ENCODE measurements at regions not wholly inside any gene's neighbourhood (a gene's known extent, or its start where the extent isn't known, plus 50 kb on each side); places are given as distances from the start of the nearest gene placed in this dataset.

DNA sequence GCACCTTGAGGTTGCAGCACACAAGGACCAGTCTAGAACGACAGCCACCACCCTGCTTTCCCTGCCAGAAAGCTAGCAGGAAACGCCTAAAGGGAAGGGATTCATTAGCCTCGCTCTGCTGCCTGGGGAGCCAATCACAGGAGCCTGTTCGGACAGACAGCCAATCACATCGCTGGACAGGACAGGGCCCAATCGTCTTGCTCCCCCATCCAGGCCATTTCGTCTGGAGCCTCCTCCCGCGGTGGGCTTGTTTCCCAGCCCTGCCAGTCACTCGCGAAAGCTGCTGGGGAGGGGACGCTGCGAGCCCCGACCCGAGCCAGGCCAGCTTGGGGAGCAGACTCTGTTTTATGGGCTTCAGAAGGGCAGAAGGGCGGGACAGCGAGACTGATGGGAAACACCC lies 79.8 kb upstream of the NCAM1 start:
- Histone ChIP-seq H3K36me3 (ENCODE audit: control insufficient read depth, insufficient read depth, low read length) (no peaks in the 10 kb centered on the region), H3K27me3 (ENCODE audit: control insufficient read depth, insufficient read depth, low read length) (no peaks in the 10 kb centered on the region), H3K4me3 (ENCODE audit: low read depth, low read length) (peak overlapping the region; percentile 39)
- peak; percentile 18 for DNase-seq (ENCODE audit: low read depth)
- TF ChIP-seq CTCF (IDR thresholded peaks at IDR 0.05; ENCODE audit: insufficient read depth, low read length, poor library complexity, severe bottlenecking): no peak

DNA sequence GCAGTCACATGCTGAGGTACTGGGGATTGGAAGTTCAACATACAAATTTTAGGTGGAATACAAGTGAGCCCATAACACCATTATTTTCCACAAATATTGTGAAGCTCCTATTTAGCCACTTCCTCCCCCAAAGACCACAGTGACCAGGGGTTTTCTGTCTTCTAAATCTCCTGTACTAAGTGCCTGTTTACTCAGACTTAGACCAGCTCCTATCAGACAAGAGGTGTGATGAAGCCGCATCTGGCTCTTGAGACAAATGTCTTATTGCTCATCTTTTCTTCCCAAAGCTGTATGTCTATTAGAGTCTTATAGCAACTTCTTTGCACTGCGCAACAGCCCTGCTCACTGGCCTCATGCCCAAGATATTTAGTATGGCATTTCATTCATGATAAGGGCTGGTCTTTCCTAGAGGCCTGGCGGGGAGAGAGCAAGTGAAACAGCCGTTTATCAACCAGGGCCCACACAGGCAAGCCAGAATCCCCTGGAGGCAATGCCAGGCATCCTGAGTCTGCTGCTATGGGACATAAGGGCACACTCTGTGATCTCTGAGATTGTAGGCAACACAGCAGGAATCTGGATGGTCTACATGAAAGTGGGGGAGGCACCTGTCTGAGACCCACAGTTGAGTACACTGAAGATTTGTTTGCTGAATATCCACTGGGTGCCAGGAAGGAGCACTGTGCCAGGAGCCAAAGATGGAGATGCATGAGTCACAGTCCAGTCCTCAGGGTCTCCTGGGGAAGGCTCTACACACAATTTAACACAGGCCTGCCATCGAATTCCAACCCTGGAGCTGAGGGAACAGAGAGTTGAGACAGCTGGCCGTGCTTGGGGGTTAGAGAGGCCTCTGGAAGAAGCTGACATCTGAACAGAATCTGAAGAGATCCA lies 78.5 kb upstream of the NCAM1 start:
- TF ChIP-seq CTCF (IDR thresholded peaks at IDR 0.05; ENCODE audit: insufficient read depth, low read length, poor library complexity, severe bottlenecking): no peak
- H3K4me3 ChIP-seq (ENCODE audit: low read depth, low read length): no peak overlapping the region
- no peaks in the 10 kb centered on the region for H3K27me3 ChIP-seq (ENCODE audit: control insufficient read depth, insufficient read depth, low read length)
- DNase-seq (ENCODE audit: low read depth): no peak
- no peaks in the 10 kb centered on the region for H3K36me3 ChIP-seq (ENCODE audit: control insufficient read depth, insufficient read depth, low read length)

DNA sequence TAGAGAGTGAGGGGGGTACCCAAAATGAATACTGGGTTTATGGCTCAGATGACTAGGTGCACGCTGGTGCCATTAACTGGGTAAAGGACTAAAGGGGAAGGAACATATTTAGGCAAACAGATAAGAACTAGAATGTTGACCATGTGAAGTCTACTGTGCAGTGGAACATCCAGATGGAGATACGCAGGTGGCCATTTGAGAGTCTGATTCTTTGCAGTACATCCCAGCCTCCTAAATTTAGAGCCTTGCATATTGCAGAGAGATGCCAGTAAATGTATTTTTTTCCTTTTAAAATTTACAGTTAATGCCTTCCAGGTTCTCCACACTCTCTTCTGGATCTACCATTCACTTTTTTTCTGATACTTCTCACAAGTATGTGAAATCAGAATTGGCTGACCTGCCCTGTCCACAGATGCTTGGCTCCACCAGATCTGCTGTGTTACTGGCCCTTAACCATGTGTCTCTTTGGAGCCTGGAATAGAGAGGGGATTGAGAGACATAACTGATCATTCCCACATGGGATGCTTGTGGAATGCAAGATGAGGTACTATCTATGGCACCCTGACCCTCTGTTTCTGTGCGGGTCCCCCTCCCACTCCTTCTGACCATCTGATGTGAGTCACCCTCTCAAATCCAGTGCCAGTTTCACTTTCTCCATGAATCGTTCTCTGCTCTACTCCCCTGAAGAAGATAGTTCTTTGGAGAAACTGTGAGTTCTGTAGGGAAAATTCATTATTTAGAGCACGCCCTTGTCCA lies 77.0 kb upstream of the NCAM1 start:
- H3K36me3 ChIP-seq (ENCODE audit: control insufficient read depth, insufficient read depth, low read length): no peaks in the 10 kb centered on the region
- no peak for DNase-seq (ENCODE audit: low read depth)
- H3K27me3 ChIP-seq (ENCODE audit: control insufficient read depth, insufficient read depth, low read length): no peaks in the 10 kb centered on the region
- H3K4me3 ChIP-seq (ENCODE audit: low read depth, low read length): no peak overlapping the region
- no peak for TF ChIP-seq CTCF (IDR thresholded peaks at IDR 0.05; ENCODE audit: insufficient read depth, low read length, poor library complexity, severe bottlenecking)

GRCh38 chr11:112885744-112886433 lies 75.3 kb upstream of the NCAM1 start:
- Histone ChIP-seq H3K36me3 (ENCODE audit: control insufficient read depth, insufficient read depth, low read length) (no peaks in the 10 kb centered on the region), H3K4me3 (ENCODE audit: low read depth, low read length) (no peak overlapping the region), H3K27me3 (ENCODE audit: control insufficient read depth, insufficient read depth, low read length) (no peaks in the 10 kb centered on the region)
- no peak for DNase-seq (ENCODE audit: low read depth)
- no peak for TF ChIP-seq CTCF (IDR thresholded peaks at IDR 0.05; ENCODE audit: insufficient read depth, low read length, poor library complexity, severe bottlenecking)

- H3K27me3 ChIP-seq (ENCODE audit: control insufficient read depth, insufficient read depth, low read length): no peaks in the 10 kb centered on the region
- no peaks in the 10 kb centered on the region for H3K36me3 ChIP-seq (ENCODE audit: control insufficient read depth, insufficient read depth, low read length)
- no peak for DNase-seq (ENCODE audit: low read depth)
- H3K4me3 ChIP-seq (ENCODE audit: low read depth, low read length): no peak overlapping the region
- TF ChIP-seq CTCF (IDR thresholded peaks at IDR 0.05; ENCODE audit: insufficient read depth, low read length, poor library complexity, severe bottlenecking): no peak
Measured at GRCh38 chr11:112886434-112887370, 74.5 kb upstream of the NCAM1 start.
